GM21786 (cell line): ENCODE measurements at regions not wholly inside any gene's neighbourhood (a gene's known extent, or its start where the extent isn't known, plus 50 kb on each side); places are given as distances from the start of the nearest gene placed in this dataset.

ENCODE experiments used
- ATAC-seq: cut with Tn5 transposase; IDR thresholded peaks from one replicate; pipeline ENCODE4 v1.9.1; 2021; ENCODE audit not compliant: unreplicated experiment

DNA sequence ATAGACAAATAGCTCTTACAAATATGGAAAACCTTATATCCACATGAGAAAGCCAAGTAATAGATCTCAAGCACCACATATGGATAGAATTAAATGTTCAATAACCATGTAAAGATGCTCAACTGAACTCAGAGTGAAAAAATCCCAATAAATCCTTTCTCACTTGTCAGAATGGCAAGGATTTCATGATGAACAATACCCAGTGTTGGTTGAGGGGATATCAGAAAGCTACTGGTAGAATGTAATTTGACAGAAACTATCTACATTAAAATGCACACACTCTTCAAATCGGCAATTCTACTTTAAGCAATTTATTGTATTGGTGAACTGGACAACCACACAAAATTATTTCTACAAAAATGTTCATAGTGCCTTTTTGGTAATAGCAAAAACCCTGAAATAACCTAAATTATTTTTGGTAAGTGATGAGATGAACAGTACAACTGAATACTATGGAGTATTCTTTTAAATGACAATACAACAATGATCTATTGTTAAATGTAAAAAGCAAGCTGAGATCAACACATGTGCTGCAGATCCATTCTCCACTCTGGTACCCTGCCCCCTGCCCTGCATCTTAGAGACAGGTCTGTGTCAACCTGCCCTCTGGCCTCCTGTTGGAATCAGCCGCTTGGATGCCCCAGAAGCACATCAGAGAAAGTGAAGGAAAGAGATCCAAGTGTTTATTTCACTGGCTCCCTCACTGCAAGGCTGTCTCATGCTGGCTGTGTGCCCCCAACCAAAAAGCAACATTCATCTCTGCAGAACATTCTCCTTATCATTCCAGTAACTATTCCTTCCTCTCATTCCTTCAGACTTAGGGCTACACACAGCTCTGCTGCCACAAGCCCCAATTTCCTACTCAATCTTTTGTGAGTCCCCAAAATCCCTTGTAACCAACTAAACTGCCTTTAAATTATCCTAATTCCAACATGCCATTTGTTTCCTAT is 442.5 kb downstream of the LRATD1 start:
- no peak for ATAC-seq

DNA sequence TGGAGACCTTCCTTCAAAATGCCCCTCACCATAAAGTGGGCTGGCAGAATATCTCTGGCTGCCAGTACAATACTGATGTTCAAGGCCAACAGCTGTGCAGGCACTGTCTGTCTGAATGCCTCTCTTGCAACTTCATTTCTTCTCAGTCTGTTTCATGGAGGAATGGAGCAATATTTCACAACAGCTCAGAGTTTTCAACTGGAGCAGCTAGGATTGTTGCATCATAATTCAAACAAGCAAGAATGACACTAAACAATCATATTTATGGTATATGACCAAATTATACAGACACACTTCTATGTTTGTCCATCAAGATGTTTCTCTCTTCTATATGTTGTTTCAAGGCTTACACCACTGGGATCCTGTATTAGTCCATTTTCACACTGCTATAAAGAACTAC is 444.2 kb downstream of the LRATD1 start:
- ATAC-seq, result no peak

GRCh38 chr2:15081356-15081755 is 448.8 kb downstream of the LRATD1 start:
- no peak for ATAC-seq

DNA sequence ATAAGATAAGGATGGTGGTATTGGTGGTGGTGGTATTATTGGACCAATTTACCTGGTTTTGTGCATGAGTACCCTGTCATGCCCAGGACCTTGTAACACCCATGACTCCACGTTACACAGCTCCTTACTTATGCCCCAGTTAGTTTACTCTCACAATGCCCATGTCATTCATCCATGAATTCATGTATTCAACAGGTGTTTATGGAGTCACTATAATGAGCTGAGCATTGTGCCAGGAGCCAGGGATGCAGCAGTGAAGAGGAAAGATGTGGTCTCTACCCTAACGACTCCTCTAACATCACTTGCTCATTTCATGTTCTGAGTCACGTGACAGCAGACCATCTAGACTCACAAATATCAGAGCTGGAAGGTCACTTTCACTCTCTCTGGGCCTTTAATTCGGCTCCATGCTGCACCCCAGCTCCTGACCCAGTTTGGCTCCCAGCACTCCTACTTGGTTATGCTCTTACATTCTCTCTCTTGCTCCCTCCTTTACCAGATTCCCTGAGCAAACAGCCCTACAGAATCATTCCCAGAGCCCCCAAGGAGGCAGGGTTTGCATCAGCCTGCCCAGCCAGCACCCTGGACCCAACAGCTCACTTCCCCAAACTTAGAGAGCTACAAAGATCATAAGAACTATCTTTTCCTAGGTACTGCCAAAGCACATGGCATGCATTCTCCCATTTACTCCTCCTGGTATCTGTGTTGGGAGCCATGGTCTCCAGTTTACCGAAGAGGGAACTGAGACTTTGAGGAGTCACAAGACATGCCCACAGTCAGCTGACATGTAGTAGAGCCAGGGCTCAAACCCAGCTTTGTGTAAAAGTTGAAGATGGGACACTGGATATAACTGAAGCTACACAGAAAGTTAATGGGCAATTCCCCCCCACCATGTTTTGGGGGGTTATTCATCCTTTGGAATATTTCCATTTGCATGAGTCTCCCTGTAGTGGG is 449.9 kb downstream of the LRATD1 start:
- ATAC-seq, result no peak

DNA sequence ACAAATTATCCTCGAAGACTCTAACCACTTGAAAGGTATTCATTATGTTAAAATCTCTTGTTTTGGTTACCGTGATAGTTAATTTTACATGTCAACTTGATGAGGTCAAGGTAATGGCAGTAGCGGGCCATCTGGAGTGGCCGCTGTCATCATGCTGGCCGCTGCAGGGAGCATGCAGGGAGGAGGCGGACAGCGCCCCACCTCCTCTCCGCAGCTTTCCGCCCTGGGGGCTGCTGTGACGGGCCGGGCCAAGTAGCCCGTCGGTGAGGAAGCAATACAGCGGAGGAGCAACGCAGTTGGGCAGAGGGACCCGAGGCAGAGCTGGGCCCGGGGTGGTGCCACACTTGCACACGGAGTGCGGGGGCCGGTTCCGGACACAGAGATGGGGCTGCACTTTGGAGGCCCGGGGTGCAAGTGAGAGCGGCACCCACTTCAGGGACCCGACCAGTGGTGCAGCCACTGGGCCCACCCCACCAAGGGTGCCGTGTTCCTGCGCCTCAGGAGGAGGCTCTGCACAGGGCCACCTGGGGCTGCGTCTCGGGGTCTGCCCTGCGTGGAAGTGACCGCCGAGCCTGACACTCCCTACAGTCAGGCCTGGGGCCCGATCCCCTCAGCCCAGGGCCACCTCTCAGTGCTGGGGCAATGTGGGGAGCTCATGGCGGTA is 452.4 kb downstream of the LRATD1 start:
- no peak for ATAC-seq

GRCh38 chr2:15092181-15092580 is 459.7 kb downstream of the LRATD1 start:
- ATAC-seq, result no peak

DNA sequence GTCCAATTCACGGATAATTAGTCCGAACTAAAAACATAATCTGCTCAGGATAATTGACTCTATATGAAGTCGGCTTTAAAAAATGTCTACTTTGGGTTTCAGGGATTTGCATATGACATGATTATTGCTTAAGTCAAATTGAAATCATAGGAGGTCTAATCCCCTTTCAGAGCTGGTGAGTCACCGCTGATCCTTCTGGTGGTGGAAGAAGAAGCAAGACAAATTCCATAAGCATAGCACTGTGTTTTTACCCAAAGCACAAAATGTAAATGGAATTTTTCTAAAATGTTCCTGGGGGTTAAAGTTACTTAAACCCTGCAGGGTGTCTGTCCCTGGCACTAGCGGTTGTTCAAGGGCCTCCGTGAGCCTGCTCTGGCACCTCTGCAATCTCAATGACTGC is 460.2 kb downstream of the LRATD1 start:
- no peak for ATAC-seq

- no peak for ATAC-seq
Observed at GRCh38 chr2:15094161-15094560, 461.6 kb downstream of the LRATD1 start.

DNA sequence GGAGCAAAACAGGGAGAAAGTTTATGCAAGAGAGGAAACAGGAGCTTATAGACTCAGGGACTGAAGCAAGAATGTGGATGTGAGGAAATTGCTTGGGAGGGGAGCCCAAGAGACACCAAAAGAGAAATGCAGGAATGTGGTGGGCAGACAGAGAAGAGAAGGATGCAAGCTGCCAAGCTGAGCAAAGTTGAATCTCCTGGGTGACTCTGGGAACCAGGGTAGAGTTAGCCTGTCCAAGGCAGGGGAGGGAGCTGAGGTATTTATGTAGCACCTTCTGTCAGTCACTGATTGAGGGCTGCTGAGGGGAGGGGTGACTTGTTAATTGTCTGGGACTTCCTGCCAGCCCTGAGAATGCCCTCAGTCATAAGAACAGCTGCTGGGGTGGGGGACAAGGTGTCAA is 464.3 kb downstream of the NBAS start:
- no peak for ATAC-seq

GRCh38 chr2:15107137-15107536 is 454.0 kb downstream of the NBAS start:
- no peak for ATAC-seq

GRCh38 chr2:15111718-15112117 is 449.4 kb downstream of the NBAS start:
- ATAC-seq, result no peak

- ATAC-seq, result no peak
Observed at GRCh38 chr2:15112216-15112615, 448.9 kb downstream of the NBAS start.

GRCh38 chr2:15115776-15116175 is 445.4 kb downstream of the NBAS start:
- ATAC-seq, result no peak

- ATAC-seq, result no peak
Observed at GRCh38 chr2:15116830-15117229, 444.3 kb downstream of the NBAS start.
